ENCODE measurements at regions not wholly inside any gene's neighbourhood (a gene's known extent, or its start where the extent isn't known, plus 50 kb on each side); places are given as distances from the start of the nearest gene placed in this dataset.

DNA sequence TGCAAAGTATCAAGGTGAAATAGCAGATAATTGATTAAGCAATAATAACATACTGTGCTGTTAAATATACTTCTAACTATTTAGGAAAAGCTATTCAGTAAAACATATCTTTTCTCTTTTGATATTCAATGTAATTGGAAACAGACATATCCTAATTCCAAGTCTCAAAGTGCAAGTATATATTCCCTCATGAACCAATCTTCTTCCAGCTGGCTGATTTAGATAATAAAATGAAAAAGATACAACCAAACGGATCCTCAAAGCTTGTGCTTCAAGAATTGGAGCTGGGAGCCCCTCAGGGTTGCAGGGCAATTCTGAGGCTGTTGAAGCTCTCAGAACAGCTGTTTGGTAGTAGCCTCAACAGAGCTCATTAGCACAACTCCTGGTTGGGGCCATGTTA lies 236.6 kb downstream of the ZIC1 start:
- in situ Hi-C loops (cut with MboI; ENCODE audit: low sequenced_read_pairs) (no loop called here), intact Hi-C loops (cut with micrococcal nuclease) (no loop called here), dilution Hi-C loops (cut with HindIII; ENCODE audit: low sequenced_read_pairs, unreplicated experiment) (no loop called here)
- WGBS, 2 experiments (ENCODE audit: extremely low coverage in 2 of 2, insufficient read length in 1 of 2): no CpG with 5 or more reads among the region's 1 CpG
- Histone ChIP-seq H2BK120ac (ENCODE audit: low read depth, low read length) (no peak overlapping the region), H2AK9ac (replicated peaks; ENCODE audit: low read depth, low read length, poor library complexity) (no peak overlapping the region), H3K9me1 (ENCODE audit: insufficient read depth, low read length) (no peaks in the 10 kb centered on the region), H3K9ac (ENCODE audit: low read depth, low read length) (no peak overlapping the region), H3K4me1 (ENCODE audit: control insufficient read depth, insufficient read depth, low read length) (no peaks in the 10 kb centered on the region), H2BK15ac (ENCODE audit: low read depth, low read length) (no peak overlapping the region), H3K56ac (ENCODE audit: extremely low read depth, insufficient read depth, low read length) (no peak overlapping the region), H3K27me3 (ENCODE audit: control insufficient read depth, insufficient read depth, low read length) (no peaks in the 10 kb centered on the region), H3K9me3 (ENCODE audit: control insufficient read depth, insufficient read depth, low read length) (no peaks in the 10 kb centered on the region), H3K4me3 (ENCODE audit: insufficient read depth, low read depth, low read length) (no peak overlapping the region), H4K91ac (ENCODE audit: insufficient read depth, low read depth, low read length) (no peak overlapping the region), H4K8ac (ENCODE audit: low read depth in 2 of 2, low read length in 2 of 2) (no peak overlapping the region), H3K4ac (ENCODE audit: low read depth, low read length) (no peak overlapping the region), H3K18ac (ENCODE audit: low read depth, low read length) (no peak overlapping the region), H4K20me1 (ENCODE audit: insufficient read depth, low read length) (no peaks in the 10 kb centered on the region), H3K14ac (replicated peaks; ENCODE audit: low read depth, low read length) (no peak overlapping the region), H2BK5ac (ENCODE audit: low read depth, low read length, poor library complexity, severe bottlenecking) (no peak overlapping the region), H2BK20ac (ENCODE audit: low read depth, low read length) (no peak overlapping the region), H3K79me1 (ENCODE audit: low read depth in 1 of 2, low read length in 2 of 2) (no peaks in the 10 kb centered on the region), H3K36me3 (ENCODE audit: control insufficient read depth, insufficient read depth, low read length) (no peaks in the 10 kb centered on the region), H2AFZ (replicated peaks; ENCODE audit: low read length, poor library complexity) (no peak overlapping the region), H3K27ac (ENCODE audit: insufficient read depth, low read length) (no peak overlapping the region), H3K4me2 (ENCODE audit: low read depth, low read length) (no peak overlapping the region), H2AK5ac (ENCODE audit: low read depth, low read length) (no peak overlapping the region), H4K5ac (ENCODE audit: low read depth, low read length) (no peak overlapping the region), H3K23ac (ENCODE audit: low read depth, low read length) (no peak overlapping the region)
- DNase-seq: no peak
- POLR2A ChIA-PET (ENCODE audit: unreplicated experiment): no interaction called here
- TF ChIP-seq CEBPB (IDR thresholded peaks at IDR 0.05; ENCODE audit: low read depth, low read length): no peak; the same call in 1 of the 2 replicates
- no peak for ATAC-seq (ENCODE audit: low read depth)
- CTCF ChIA-PET: no interaction called here
- BruUV-seq (replicated peaks): no TSS peak

Data from IMR-90 (cell line).